ENCODE measurements at regions not wholly inside any gene's neighbourhood (a gene's known extent, or its start where the extent isn't known, plus 50 kb on each side); places are given as distances from the start of the nearest gene placed in this dataset.

GRCh38 chr12:59040043-59040442 is 119.7 kb upstream of the LRIG3 start:
- Mint-ChIP-seq H3K9me3 (peaks cover 0 to 10% (median 0%) of the 10 kb centered on the region in 3 donors), H3K27ac (no peak overlapping the region), H3K36me3 (no peaks in the 10 kb centered on the region), H3K4me3 (no peak overlapping the region), H3K27me3 (peaks cover 2% of the 10 kb centered on the region), H3K4me1 (no peaks in the 10 kb centered on the region)

GRCh38 chr12:59039005-59039404 is 118.7 kb upstream of the LRIG3 start:
- H3K9me3 Mint-ChIP-seq, result peaks cover 0 to 7% (median 0%) of the 10 kb centered on the region in 3 donors
- H3K36me3 Mint-ChIP-seq, result no peaks in the 10 kb centered on the region
- H3K27me3 Mint-ChIP-seq, result peaks cover 2% of the 10 kb centered on the region
- no peaks in the 10 kb centered on the region for H3K4me1 Mint-ChIP-seq
- H3K4me3 Mint-ChIP-seq, result no peak overlapping the region
- H3K27ac Mint-ChIP-seq, result no peak overlapping the region

GRCh38 chr12:59036973-59037762 is 116.9 kb upstream of the LRIG3 start:
- Mint-ChIP-seq H3K4me3 (no peak overlapping the region), H3K27ac (no peak overlapping the region), H3K36me3 (no peaks in the 10 kb centered on the region), H3K27me3 (peaks cover 2% of the 10 kb centered on the region), H3K4me1 (no peaks in the 10 kb centered on the region), H3K9me3 (peaks cover 0 to 6% (median 0%) of the 10 kb centered on the region in 3 donors)

- H3K27ac Mint-ChIP-seq, result no peak overlapping the region
- peaks cover 0 to 6% (median 0%) of the 10 kb centered on the region in 3 donors for H3K9me3 Mint-ChIP-seq
- H3K4me3 Mint-ChIP-seq, result no peak overlapping the region
- H3K4me1 Mint-ChIP-seq, result no peaks in the 10 kb centered on the region
- peaks cover 2% of the 10 kb centered on the region for H3K27me3 Mint-ChIP-seq
- no peaks in the 10 kb centered on the region for H3K36me3 Mint-ChIP-seq
Observed at GRCh38 chr12:59036347-59036746, 116.0 kb upstream of the LRIG3 start.

GRCh38 chr12:59031313-59031712 is 111.0 kb upstream of the LRIG3 start:
- H3K4me1 Mint-ChIP-seq, result no peaks in the 10 kb centered on the region
- no peak overlapping the region for H3K27ac Mint-ChIP-seq
- no peak overlapping the region for H3K4me3 Mint-ChIP-seq
- no peaks in the 10 kb centered on the region for H3K27me3 Mint-ChIP-seq
- peaks cover 0 to 6% (median 5%) of the 10 kb centered on the region in 3 donors for H3K9me3 Mint-ChIP-seq
- H3K36me3 Mint-ChIP-seq, result no peaks in the 10 kb centered on the region

GRCh38 chr12:59030415-59030814 is 110.1 kb upstream of the LRIG3 start:
- Mint-ChIP-seq H3K9me3 (peaks cover 0 to 5% (median 0%) of the 10 kb centered on the region in 3 donors), H3K4me3 (peak overlapping the region in 1 of 4 donors; percentile 9), H3K27me3 (no peaks in the 10 kb centered on the region), H3K36me3 (no peaks in the 10 kb centered on the region), H3K27ac (peak overlapping the region in 1 of 3 donors; percentile 13), H3K4me1 (no peaks in the 10 kb centered on the region)

- H3K36me3 Mint-ChIP-seq, result no peaks in the 10 kb centered on the region
- no peak overlapping the region for H3K27ac Mint-ChIP-seq
- peaks cover 0 to 5% (median under 1%) of the 10 kb centered on the region in 3 donors for H3K9me3 Mint-ChIP-seq
- no peak overlapping the region for H3K4me3 Mint-ChIP-seq
- H3K4me1 Mint-ChIP-seq, result no peaks in the 10 kb centered on the region
- no peaks in the 10 kb centered on the region for H3K27me3 Mint-ChIP-seq
Observed at GRCh38 chr12:59027199-59027598, 106.9 kb upstream of the LRIG3 start.

GRCh38 chr12:59023861-59024424 is 103.6 kb upstream of the LRIG3 start:
- H3K27ac Mint-ChIP-seq, result no peak overlapping the region
- H3K4me3 Mint-ChIP-seq, result no peak overlapping the region
- H3K9me3 Mint-ChIP-seq, result peaks cover 0 to 10% (median 3%) of the 10 kb centered on the region in 3 donors
- H3K27me3 Mint-ChIP-seq, result no peaks in the 10 kb centered on the region
- H3K36me3 Mint-ChIP-seq, result no peaks in the 10 kb centered on the region
- no peaks in the 10 kb centered on the region for H3K4me1 Mint-ChIP-seq

- H3K4me1 Mint-ChIP-seq, result no peaks in the 10 kb centered on the region
- H3K27me3 Mint-ChIP-seq, result no peaks in the 10 kb centered on the region
- peaks cover 0 to 5% (median 3%) of the 10 kb centered on the region in 3 donors for H3K9me3 Mint-ChIP-seq
Observed at GRCh38 chr12:59020073-59020946, 100.0 kb upstream of the LRIG3 start.

GRCh38 chr12:59014885-59015284 is 94.6 kb upstream of the LRIG3 start:
- Mint-ChIP-seq H3K36me3 (no peaks in the 10 kb centered on the region), H3K9me3 (no peaks in the 10 kb centered on the region), H3K4me3 (no peak overlapping the region), H3K27ac (no peak overlapping the region), H3K27me3 (no peaks in the 10 kb centered on the region), H3K4me1 (no peaks in the 10 kb centered on the region)

More at GRCh38 chr12:59020073-59020946, 100.0 kb upstream of the LRIG3 start:
- Mint-ChIP-seq H3K27ac (no peak overlapping the region), H3K4me3 (no peak overlapping the region), H3K36me3 (no peaks in the 10 kb centered on the region)

- no peak overlapping the region for H3K4me3 Mint-ChIP-seq
- no peaks in the 10 kb centered on the region for H3K4me1 Mint-ChIP-seq
- H3K36me3 Mint-ChIP-seq, result no peaks in the 10 kb centered on the region
- no peaks in the 10 kb centered on the region for H3K9me3 Mint-ChIP-seq
- H3K27me3 Mint-ChIP-seq, result no peaks in the 10 kb centered on the region
- H3K27ac Mint-ChIP-seq, result no peak overlapping the region
Observed at GRCh38 chr12:59010941-59011340, 90.6 kb upstream of the LRIG3 start.

GRCh38 chr12:59010118-59010517 is 89.8 kb upstream of the LRIG3 start:
- Mint-ChIP-seq H3K27ac (no peak overlapping the region), H3K4me3 (no peak overlapping the region), H3K9me3 (no peaks in the 10 kb centered on the region), H3K36me3 (no peaks in the 10 kb centered on the region), H3K27me3 (no peaks in the 10 kb centered on the region), H3K4me1 (no peaks in the 10 kb centered on the region)

- no peaks in the 10 kb centered on the region for H3K9me3 Mint-ChIP-seq
- no peak overlapping the region for H3K27ac Mint-ChIP-seq
- H3K27me3 Mint-ChIP-seq, result no peaks in the 10 kb centered on the region
- no peak overlapping the region for H3K4me3 Mint-ChIP-seq
- no peaks in the 10 kb centered on the region for H3K36me3 Mint-ChIP-seq
- no peaks in the 10 kb centered on the region for H3K4me1 Mint-ChIP-seq
Observed at GRCh38 chr12:59007620-59008019, 87.3 kb upstream of the LRIG3 start.

- no peak overlapping the region for H3K4me3 Mint-ChIP-seq
- no peak overlapping the region for H3K27ac Mint-ChIP-seq
- no peaks in the 10 kb centered on the region for H3K36me3 Mint-ChIP-seq
- no peaks in the 10 kb centered on the region for H3K27me3 Mint-ChIP-seq
- no peaks in the 10 kb centered on the region for H3K9me3 Mint-ChIP-seq
- no peaks in the 10 kb centered on the region for H3K4me1 Mint-ChIP-seq
Observed at GRCh38 chr12:59005193-59005955, 85.1 kb upstream of the LRIG3 start.

- no peak overlapping the region for H3K4me3 Mint-ChIP-seq
- H3K27ac Mint-ChIP-seq, result no peak overlapping the region
- no peaks in the 10 kb centered on the region for H3K4me1 Mint-ChIP-seq
- no peaks in the 10 kb centered on the region for H3K27me3 Mint-ChIP-seq
- no peaks in the 10 kb centered on the region for H3K9me3 Mint-ChIP-seq
- H3K36me3 Mint-ChIP-seq, result no peaks in the 10 kb centered on the region
Observed at GRCh38 chr12:59004456-59004855, 84.2 kb upstream of the LRIG3 start.

All from IgD-negative memory B cell (primary cell).